CD14-positive monocyte (primary cell): ENCODE measurements at regions not wholly inside any gene's neighbourhood (a gene's known extent, or its start where the extent isn't known, plus 50 kb on each side); places are given as distances from the start of the nearest gene placed in this dataset.

Experiments
- DNase-seq, 3 donors: peaks; one replicate each; pipeline ENCODE4 v3.0.0-alpha.2; 2011 to 2022
- H2AFZ ChIP-seq: 2 replicates; pipeline ENCODE4 v1.6.0; 2012; ENCODE audit warnings: mild to moderate bottlenecking, low read depth, low read length, inconsistent platforms; ENCODE audit not compliant: insufficient read depth, poor library complexity, severe bottlenecking
- H3K27ac ChIP-seq, 2 donors: 1 replicate in 1 of 2; 2 replicates in 1 of 2; pipeline ENCODE4 v1.5.1; 2012 to 2013; ENCODE audit warnings: low read length in 2 of 2, control low read depth in 1 of 2, inconsistent platforms in 1 of 2, low read depth in 1 of 2, mild to moderate bottlenecking in 1 of 2
- H3K27me3 ChIP-seq, 2 donors: one replicate each; pipeline versions ENCODE4 v1.6.0 to v1.6.1; 2011 to 2013; ENCODE audit warnings: low read length in 2 of 2; ENCODE audit not compliant: control insufficient read depth in 2 of 2, insufficient read depth in 2 of 2
- H3K36me3 ChIP-seq, 2 donors: replicated peaks in 1 of 2; 1 replicate in 1 of 2; 2 replicates in 1 of 2; pipeline versions ENCODE4 v1.5.1 to v1.6.1; 2012 to 2013; ENCODE audit warnings: low read length in 2 of 2, control low read depth in 1 of 2, inconsistent platforms in 1 of 2, mild to moderate bottlenecking in 1 of 2; ENCODE audit not compliant: insufficient read depth in 2 of 2, control insufficient read depth in 1 of 2
- H3K4me1 ChIP-seq, 2 donors: 1 replicate in 1 of 2; 2 replicates in 1 of 2; pipeline versions ENCODE4 v1.5.1 to v1.6.1; 2012 to 2013; ENCODE audit warnings: low read length in 2 of 2, control low read depth in 1 of 2, inconsistent platforms in 1 of 2, mild to moderate bottlenecking in 1 of 2, moderate library complexity in 1 of 2; ENCODE audit not compliant: insufficient read depth in 2 of 2, control insufficient read depth in 1 of 2
- H3K4me2 ChIP-seq: replicated peaks from 2 replicates; pipeline ENCODE3; 2012; ENCODE audit warnings: low read length, moderate library complexity, mild to moderate bottlenecking; ENCODE audit not compliant: poor library complexity, severe bottlenecking; ENCODE audit errors: extremely low read depth
- H3K4me3 ChIP-seq, 3 experiments: fragments of 200-600 bp in 1 of 3; sonication (generic) in 1 of 3; replicated peaks in 1 of 3; 1 replicate in 2 of 3; 2 replicates in 1 of 3; pipeline ENCODE4 v1.5.1; 2011 to 2013; ENCODE audit warnings: low read length in 3 of 3, mild to moderate bottlenecking in 3 of 3, control low read depth in 2 of 3, low read depth in 2 of 3, inconsistent platforms in 1 of 3, moderate library complexity in 1 of 3
- H3K79me2 ChIP-seq: 2 replicates; pipeline ENCODE4 v1.6.0; 2012; ENCODE audit warnings: mild to moderate bottlenecking, control low read depth, inconsistent platforms, low read length, moderate library complexity; ENCODE audit not compliant: insufficient read depth
- H3K9ac ChIP-seq: 2 replicates; pipeline ENCODE4 v1.6.0; 2017; ENCODE audit warnings: low read length, mild to moderate bottlenecking; ENCODE audit not compliant: insufficient read depth, poor library complexity, severe bottlenecking
- H3K9me3 ChIP-seq, 2 donors: replicated peaks in 1 of 2; 1 replicate in 1 of 2; 2 replicates in 1 of 2; pipeline versions ENCODE4 v1.5.1 to v1.6.1; 2012 to 2013; ENCODE audit warnings: low read length in 2 of 2, control low read depth in 1 of 2; ENCODE audit not compliant: control insufficient read depth in 1 of 2, insufficient read depth in 1 of 2
- H4K20me1 ChIP-seq: 2 replicates; pipeline ENCODE4 v1.6.0; 2012; ENCODE audit warnings: mild to moderate bottlenecking, low read length, control low read depth, moderate library complexity; ENCODE audit not compliant: insufficient read depth
- H3K27ac Mint-ChIP-seq, 7 donors: one replicate each; pipeline ENCODE4 v1.8.0; 2020; ENCODE audit warnings: mild to moderate bottlenecking in 7 of 7, mixed read lengths in 7 of 7, moderate library complexity in 6 of 7, inconsistent platforms in 2 of 7
- H3K27me3 Mint-ChIP-seq, 3 donors: one replicate each; pipeline ENCODE4 v1.8.0; 2021 to 2022; ENCODE audit warnings: low read depth in 3 of 3, mild to moderate bottlenecking in 3 of 3, mixed read lengths in 3 of 3, moderate library complexity in 3 of 3, inconsistent platforms in 1 of 3
- H3K36me3 Mint-ChIP-seq, 2 donors: one replicate each; pipeline ENCODE4 v1.8.0; 2020; ENCODE audit warnings: mixed read lengths in 2 of 2, inconsistent platforms in 1 of 2, mild to moderate bottlenecking in 1 of 2
- H3K4me1 Mint-ChIP-seq: one replicate; pipeline ENCODE4 v1.8.0; 2020; ENCODE audit warnings: mild to moderate bottlenecking, mixed read lengths
- H3K4me3 Mint-ChIP-seq, 2 donors: one replicate each; pipeline ENCODE4 v1.8.0; 2020; ENCODE audit warnings: mild to moderate bottlenecking in 2 of 2, mixed read lengths in 2 of 2, moderate library complexity in 1 of 2
- H3K9me3 Mint-ChIP-seq, 7 donors: one replicate each; pipeline ENCODE4 v1.8.0; 2020 to 2022; ENCODE audit warnings: mixed read lengths in 7 of 7, mild to moderate bottlenecking in 6 of 7, moderate library complexity in 6 of 7, inconsistent platforms in 2 of 7
- whole genome bisulfite sequencing: methylation state at CpG from one replicate; pipeline ENCODE4 v1.1.5; 2013; ENCODE audit warnings: missing lambda C conversion rate; ENCODE audit not compliant: insufficient coverage; 5-methylcytosine and 5-hydroxymethylcytosine counted together
- intact Hi-C, 2 donors: fragments of 100-400 bp; cut with micrococcal nuclease; formaldehyde crosslinking; loops; one replicate each; pipeline versions ENCODE4 v1.15.0 to v1.15.1; 2023
- TF ChIP-seq, protein P1 (sequence below): fragments of 200-600 bp; IDR thresholded peaks from one replicate; pipeline ENCODE4 v1.8.0; 2022; ENCODE audit warnings: antibody characterized with exemption, mild to moderate bottlenecking

DNA sequence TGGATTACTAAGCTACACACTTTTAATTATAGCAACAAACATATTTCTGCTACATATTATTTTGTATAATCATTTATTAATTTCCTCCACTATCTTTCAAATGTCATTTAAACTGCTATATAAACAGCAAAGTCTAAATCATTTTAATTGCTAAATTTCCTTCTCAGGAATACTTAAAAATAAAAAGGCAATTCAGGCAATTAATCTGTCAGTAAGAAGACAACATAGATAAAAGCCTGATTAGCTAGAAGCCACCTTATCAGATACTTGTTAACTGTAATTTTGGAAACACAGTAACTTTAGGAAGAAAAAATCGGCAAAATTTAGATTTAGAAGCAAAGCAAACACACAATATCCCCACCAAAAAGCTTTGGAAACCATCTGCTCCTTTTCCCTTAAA lies 188.2 kb upstream of the ZNF804A start:
- H3K36me3 Mint-ChIP-seq = no peaks in the 10 kb centered on the region
- H4K20me1 ChIP-seq = no peaks in the 10 kb centered on the region
- H3K9me3 Mint-ChIP-seq = peaks cover 2 to 14% (median 9%) of the 10 kb centered on the region in 7 donors
- H3K27ac ChIP-seq = no peak overlapping the region
- H3K9ac ChIP-seq = no peak overlapping the region
- no peaks in the 10 kb centered on the region for H3K4me1 Mint-ChIP-seq
- DNase-seq = no peak
- no peak overlapping the region for H3K4me2 ChIP-seq
- intact Hi-C loops = no loop called here
- H3K79me2 ChIP-seq = no peaks in the 10 kb centered on the region
- H2AFZ ChIP-seq = no peak overlapping the region
- no peak overlapping the region for H3K4me3 Mint-ChIP-seq
- H3K27ac Mint-ChIP-seq = no peak overlapping the region
- no CpG with 5 or more reads among the region's 1 CpG for WGBS
- no peaks in the 10 kb centered on the region for H3K36me3 ChIP-seq
- TF ChIP-seq, protein P1, sequence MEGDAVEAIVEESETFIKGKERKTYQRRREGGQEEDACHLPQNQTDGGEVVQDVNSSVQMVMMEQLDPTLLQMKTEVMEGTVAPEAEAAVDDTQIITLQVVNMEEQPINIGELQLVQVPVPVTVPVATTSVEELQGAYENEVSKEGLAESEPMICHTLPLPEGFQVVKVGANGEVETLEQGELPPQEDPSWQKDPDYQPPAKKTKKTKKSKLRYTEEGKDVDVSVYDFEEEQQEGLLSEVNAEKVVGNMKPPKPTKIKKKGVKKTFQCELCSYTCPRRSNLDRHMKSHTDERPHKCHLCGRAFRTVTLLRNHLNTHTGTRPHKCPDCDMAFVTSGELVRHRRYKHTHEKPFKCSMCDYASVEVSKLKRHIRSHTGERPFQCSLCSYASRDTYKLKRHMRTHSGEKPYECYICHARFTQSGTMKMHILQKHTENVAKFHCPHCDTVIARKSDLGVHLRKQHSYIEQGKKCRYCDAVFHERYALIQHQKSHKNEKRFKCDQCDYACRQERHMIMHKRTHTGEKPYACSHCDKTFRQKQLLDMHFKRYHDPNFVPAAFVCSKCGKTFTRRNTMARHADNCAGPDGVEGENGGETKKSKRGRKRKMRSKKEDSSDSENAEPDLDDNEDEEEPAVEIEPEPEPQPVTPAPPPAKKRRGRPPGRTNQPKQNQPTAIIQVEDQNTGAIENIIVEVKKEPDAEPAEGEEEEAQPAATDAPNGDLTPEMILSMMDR = no peak
- no peaks in the 10 kb centered on the region for H3K4me1 ChIP-seq
- H3K4me3 ChIP-seq = no peak overlapping the region
- H3K27me3 Mint-ChIP-seq = no peaks in the 10 kb centered on the region
- H3K9me3 ChIP-seq = peaks cover 8% of the 10 kb centered on the region in 2 donors
- no peaks in the 10 kb centered on the region for H3K27me3 ChIP-seq

DNA sequence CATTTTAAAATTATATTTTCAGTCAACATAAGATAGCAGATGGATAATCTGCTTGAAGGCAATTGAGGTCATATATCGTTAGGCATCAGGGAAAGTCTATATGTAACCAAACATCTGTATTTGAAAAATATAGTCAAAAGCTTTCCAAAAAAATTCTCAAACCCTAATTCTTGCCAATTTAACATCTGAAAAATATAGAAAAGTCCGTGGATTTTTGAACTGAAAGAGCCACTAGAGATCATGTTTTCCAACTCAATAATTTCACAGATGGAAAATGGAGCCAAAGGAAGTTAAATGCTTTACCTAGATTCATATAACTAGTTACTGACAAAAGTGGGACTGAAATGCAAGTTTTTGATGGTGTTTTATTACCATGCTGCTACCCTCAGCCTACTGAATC lies 185.1 kb upstream of the ZNF804A start:
- no peak overlapping the region for H3K4me3 ChIP-seq
- Mint-ChIP-seq H3K4me1 (no peaks in the 10 kb centered on the region), H3K9me3 (peaks cover 0 to 2% (median 0%) of the 10 kb centered on the region in 7 donors), H3K27ac (no peak overlapping the region), H3K36me3 (no peaks in the 10 kb centered on the region), H3K4me3 (no peak overlapping the region), H3K27me3 (no peaks in the 10 kb centered on the region)
- H3K9ac ChIP-seq = no peak overlapping the region
- no peaks in the 10 kb centered on the region for H3K36me3 ChIP-seq
- no peak overlapping the region for H2AFZ ChIP-seq
- no peak overlapping the region for H3K4me2 ChIP-seq
- no peak for DNase-seq
- no peaks in the 10 kb centered on the region for H3K79me2 ChIP-seq
- TF ChIP-seq, protein P1 = no peak
- H3K4me1 ChIP-seq = no peaks in the 10 kb centered on the region
- no peaks in the 10 kb centered on the region for H3K9me3 ChIP-seq
- intact Hi-C loops = no loop called here
- no peaks in the 10 kb centered on the region for H3K27me3 ChIP-seq
- WGBS = no CpG with 5 or more reads among the region's 2 CpGs
- H3K27ac ChIP-seq = no peak overlapping the region
- no peaks in the 10 kb centered on the region for H4K20me1 ChIP-seq
